ENCODE measurements at regions not wholly inside any gene's neighbourhood (a gene's known extent, or its start where the extent isn't known, plus 50 kb on each side); places are given as distances from the start of the nearest gene placed in this dataset.

GRCh38 chr2:223222397-223222796 lies 170.4 kb downstream of the KCNE4 start:
- Histone ChIP-seq H3K36me3 (ENCODE audit: control insufficient read depth in 3 of 3, insufficient read depth in 3 of 3, low read length in 3 of 3) (no peaks in the 10 kb centered on the region), H3K4me1 (ENCODE audit: control insufficient read depth in 3 of 3, insufficient read depth in 3 of 3, low read length in 3 of 3) (no peaks in the 10 kb centered on the region), H3K27me3 (ENCODE audit: control insufficient read depth in 3 of 3, insufficient read depth in 3 of 3, low read length in 3 of 3) (no peaks in the 10 kb centered on the region), H3K27ac (ENCODE audit: low read depth, low read length) (no peak overlapping the region), H3K9ac (ENCODE audit: low read depth in 1 of 3, low read length in 3 of 3) (no peak overlapping the region), H3K4me3 (ENCODE audit: low read length in 3 of 3) (no peak overlapping the region), H3K9me3 (ENCODE audit: control insufficient read depth in 3 of 3, low read length in 3 of 3) (no peaks in the 10 kb centered on the region)

GRCh38 chr2:223223156-223223555 lies 171.2 kb downstream of the KCNE4 start:
- Histone ChIP-seq H3K9ac (ENCODE audit: low read depth in 1 of 3, low read length in 3 of 3) (no peak overlapping the region), H3K9me3 (ENCODE audit: control insufficient read depth in 3 of 3, low read length in 3 of 3) (no peaks in the 10 kb centered on the region), H3K36me3 (ENCODE audit: control insufficient read depth in 3 of 3, insufficient read depth in 3 of 3, low read length in 3 of 3) (no peaks in the 10 kb centered on the region), H3K27ac (ENCODE audit: low read depth, low read length) (no peak overlapping the region), H3K4me3 (ENCODE audit: low read length in 3 of 3) (no peak overlapping the region), H3K4me1 (ENCODE audit: control insufficient read depth in 3 of 3, insufficient read depth in 3 of 3, low read length in 3 of 3) (no peaks in the 10 kb centered on the region), H3K27me3 (ENCODE audit: control insufficient read depth in 3 of 3, insufficient read depth in 3 of 3, low read length in 3 of 3) (no peaks in the 10 kb centered on the region)

- Histone ChIP-seq H3K27ac (ENCODE audit: low read depth, low read length) (no peak overlapping the region), H3K9me3 (ENCODE audit: control insufficient read depth in 3 of 3, low read length in 3 of 3) (no peaks in the 10 kb centered on the region), H3K4me3 (ENCODE audit: low read length in 3 of 3) (no peak overlapping the region), H3K9ac (ENCODE audit: low read depth in 1 of 3, low read length in 3 of 3) (no peak overlapping the region), H3K4me1 (ENCODE audit: control insufficient read depth in 3 of 3, insufficient read depth in 3 of 3, low read length in 3 of 3) (no peaks in the 10 kb centered on the region), H3K36me3 (ENCODE audit: control insufficient read depth in 3 of 3, insufficient read depth in 3 of 3, low read length in 3 of 3) (no peaks in the 10 kb centered on the region), H3K27me3 (ENCODE audit: control insufficient read depth in 3 of 3, insufficient read depth in 3 of 3, low read length in 3 of 3) (no peaks in the 10 kb centered on the region)
Observed at GRCh38 chr2:223225266-223225665, 173.3 kb downstream of the KCNE4 start.

- H3K9ac ChIP-seq (ENCODE audit: low read depth in 1 of 3, low read length in 3 of 3): no peak overlapping the region
- no peaks in the 10 kb centered on the region for H3K27me3 ChIP-seq (ENCODE audit: control insufficient read depth in 3 of 3, insufficient read depth in 3 of 3, low read length in 3 of 3)
- H3K27ac ChIP-seq (ENCODE audit: low read depth, low read length): no peak overlapping the region
- no peaks in the 10 kb centered on the region for H3K4me1 ChIP-seq (ENCODE audit: control insufficient read depth in 3 of 3, insufficient read depth in 3 of 3, low read length in 3 of 3)
- H3K36me3 ChIP-seq (ENCODE audit: control insufficient read depth in 3 of 3, insufficient read depth in 3 of 3, low read length in 3 of 3): no peaks in the 10 kb centered on the region
- no peaks in the 10 kb centered on the region for H3K9me3 ChIP-seq (ENCODE audit: control insufficient read depth in 3 of 3, low read length in 3 of 3)
- H3K4me3 ChIP-seq (ENCODE audit: low read length in 3 of 3): no peak overlapping the region
Observed at GRCh38 chr2:223226264-223226663, 174.3 kb downstream of the KCNE4 start.

- no peaks in the 10 kb centered on the region for H3K4me1 ChIP-seq (ENCODE audit: control insufficient read depth in 3 of 3, insufficient read depth in 3 of 3, low read length in 3 of 3)
Observed at GRCh38 chr2:223227338-223227737, 175.3 kb downstream of the KCNE4 start.

GRCh38 chr2:223228871-223229270 lies 176.9 kb downstream of the KCNE4 start:
- Histone ChIP-seq H3K9me3 (ENCODE audit: control insufficient read depth in 3 of 3, low read length in 3 of 3) (no peaks in the 10 kb centered on the region), H3K27me3 (ENCODE audit: control insufficient read depth in 3 of 3, insufficient read depth in 3 of 3, low read length in 3 of 3) (no peaks in the 10 kb centered on the region), H3K9ac (ENCODE audit: low read depth in 1 of 3, low read length in 3 of 3) (no peak overlapping the region), H3K36me3 (ENCODE audit: control insufficient read depth in 3 of 3, insufficient read depth in 3 of 3, low read length in 3 of 3) (no peaks in the 10 kb centered on the region), H3K27ac (ENCODE audit: low read depth, low read length) (no peak overlapping the region), H3K4me3 (ENCODE audit: low read length in 3 of 3) (no peak overlapping the region), H3K4me1 (ENCODE audit: control insufficient read depth in 3 of 3, insufficient read depth in 3 of 3, low read length in 3 of 3) (no peaks in the 10 kb centered on the region)

More at GRCh38 chr2:223227338-223227737, 175.3 kb downstream of the KCNE4 start:
- Histone ChIP-seq H3K27ac (ENCODE audit: low read depth, low read length) (no peak overlapping the region), H3K9ac (ENCODE audit: low read depth in 1 of 3, low read length in 3 of 3) (no peak overlapping the region), H3K9me3 (ENCODE audit: control insufficient read depth in 3 of 3, low read length in 3 of 3) (no peaks in the 10 kb centered on the region), H3K36me3 (ENCODE audit: control insufficient read depth in 3 of 3, insufficient read depth in 3 of 3, low read length in 3 of 3) (no peaks in the 10 kb centered on the region), H3K4me3 (ENCODE audit: low read length in 3 of 3) (no peak overlapping the region), H3K27me3 (ENCODE audit: control insufficient read depth in 3 of 3, insufficient read depth in 3 of 3, low read length in 3 of 3) (no peaks in the 10 kb centered on the region)

GRCh38 chr2:223230352-223230751 lies 178.4 kb downstream of the KCNE4 start:
- H3K9ac ChIP-seq (ENCODE audit: low read depth in 1 of 3, low read length in 3 of 3): no peak overlapping the region
- no peak overlapping the region for H3K4me3 ChIP-seq (ENCODE audit: low read length in 3 of 3)
- no peaks in the 10 kb centered on the region for H3K9me3 ChIP-seq (ENCODE audit: control insufficient read depth in 3 of 3, low read length in 3 of 3)

GRCh38 chr2:223232285-223232684 lies 180.3 kb downstream of the KCNE4 start:
- no peaks in the 10 kb centered on the region for H3K27me3 ChIP-seq (ENCODE audit: control insufficient read depth in 3 of 3, insufficient read depth in 3 of 3, low read length in 3 of 3)
- H3K4me1 ChIP-seq (ENCODE audit: control insufficient read depth in 3 of 3, insufficient read depth in 3 of 3, low read length in 3 of 3): no peaks in the 10 kb centered on the region
- H3K4me3 ChIP-seq (ENCODE audit: low read length in 3 of 3): no peak overlapping the region
- H3K9ac ChIP-seq (ENCODE audit: low read depth in 1 of 3, low read length in 3 of 3): no peak overlapping the region
- H3K36me3 ChIP-seq (ENCODE audit: control insufficient read depth in 3 of 3, insufficient read depth in 3 of 3, low read length in 3 of 3): no peaks in the 10 kb centered on the region
- H3K9me3 ChIP-seq (ENCODE audit: control insufficient read depth in 3 of 3, low read length in 3 of 3): no peaks in the 10 kb centered on the region
- no peak overlapping the region for H3K27ac ChIP-seq (ENCODE audit: low read depth, low read length)

More at GRCh38 chr2:223230352-223230751, 178.4 kb downstream of the KCNE4 start:
- no peaks in the 10 kb centered on the region for H3K36me3 ChIP-seq (ENCODE audit: control insufficient read depth in 3 of 3, insufficient read depth in 3 of 3, low read length in 3 of 3)
- H3K4me1 ChIP-seq (ENCODE audit: control insufficient read depth in 3 of 3, insufficient read depth in 3 of 3, low read length in 3 of 3): no peaks in the 10 kb centered on the region
- no peak overlapping the region for H3K27ac ChIP-seq (ENCODE audit: low read depth, low read length)
- no peaks in the 10 kb centered on the region for H3K27me3 ChIP-seq (ENCODE audit: control insufficient read depth in 3 of 3, insufficient read depth in 3 of 3, low read length in 3 of 3)

- Histone ChIP-seq H3K4me1 (ENCODE audit: control insufficient read depth in 3 of 3, insufficient read depth in 3 of 3, low read length in 3 of 3) (no peaks in the 10 kb centered on the region), H3K36me3 (ENCODE audit: control insufficient read depth in 3 of 3, insufficient read depth in 3 of 3, low read length in 3 of 3) (no peaks in the 10 kb centered on the region), H3K9ac (ENCODE audit: low read depth in 1 of 3, low read length in 3 of 3) (no peak overlapping the region), H3K4me3 (ENCODE audit: low read length in 3 of 3) (no peak overlapping the region), H3K9me3 (ENCODE audit: control insufficient read depth in 3 of 3, low read length in 3 of 3) (no peaks in the 10 kb centered on the region), H3K27ac (ENCODE audit: low read depth, low read length) (no peak overlapping the region), H3K27me3 (ENCODE audit: control insufficient read depth in 3 of 3, insufficient read depth in 3 of 3, low read length in 3 of 3) (no peaks in the 10 kb centered on the region)
Observed at GRCh38 chr2:223232896-223233295, 180.9 kb downstream of the KCNE4 start.

- H3K4me1 ChIP-seq (ENCODE audit: control insufficient read depth in 3 of 3, insufficient read depth in 3 of 3, low read length in 3 of 3): no peaks in the 10 kb centered on the region
- H3K27ac ChIP-seq (ENCODE audit: low read depth, low read length): no peak overlapping the region
- H3K9me3 ChIP-seq (ENCODE audit: control insufficient read depth in 3 of 3, low read length in 3 of 3): no peaks in the 10 kb centered on the region
- no peak overlapping the region for H3K4me3 ChIP-seq (ENCODE audit: low read length in 3 of 3)
- H3K9ac ChIP-seq (ENCODE audit: low read depth in 1 of 3, low read length in 3 of 3): no peak overlapping the region
- no peaks in the 10 kb centered on the region for H3K36me3 ChIP-seq (ENCODE audit: control insufficient read depth in 3 of 3, insufficient read depth in 3 of 3, low read length in 3 of 3)
- no peaks in the 10 kb centered on the region for H3K27me3 ChIP-seq (ENCODE audit: control insufficient read depth in 3 of 3, insufficient read depth in 3 of 3, low read length in 3 of 3)
Observed at GRCh38 chr2:223235986-223236385, 184.0 kb downstream of the KCNE4 start.

GRCh38 chr2:223238301-223238700 lies 186.3 kb downstream of the KCNE4 start:
- no peak overlapping the region for H3K4me3 ChIP-seq (ENCODE audit: low read length in 3 of 3)
- no peak overlapping the region for H3K9ac ChIP-seq (ENCODE audit: low read depth in 1 of 3, low read length in 3 of 3)
- H3K9me3 ChIP-seq (ENCODE audit: control insufficient read depth in 3 of 3, low read length in 3 of 3): no peaks in the 10 kb centered on the region
- no peak overlapping the region for H3K27ac ChIP-seq (ENCODE audit: low read depth, low read length)
- no peaks in the 10 kb centered on the region for H3K4me1 ChIP-seq (ENCODE audit: control insufficient read depth in 3 of 3, insufficient read depth in 3 of 3, low read length in 3 of 3)
- H3K27me3 ChIP-seq (ENCODE audit: control insufficient read depth in 3 of 3, insufficient read depth in 3 of 3, low read length in 3 of 3): no peaks in the 10 kb centered on the region
- H3K36me3 ChIP-seq (ENCODE audit: control insufficient read depth in 3 of 3, insufficient read depth in 3 of 3, low read length in 3 of 3): no peaks in the 10 kb centered on the region
